NCI-H128 (cell line): ENCODE measurements at regions not wholly inside any gene's neighbourhood (a gene's known extent, or its start where the extent isn't known, plus 50 kb on each side); places are given as distances from the start of the nearest gene placed in this dataset.

Source experiments
- DNase-seq: peaks from one replicate; lab custom pipeline; 2025; ENCODE audit not compliant: unreplicated experiment; lab: John Stamatoyannopoulos, UW

DNA sequence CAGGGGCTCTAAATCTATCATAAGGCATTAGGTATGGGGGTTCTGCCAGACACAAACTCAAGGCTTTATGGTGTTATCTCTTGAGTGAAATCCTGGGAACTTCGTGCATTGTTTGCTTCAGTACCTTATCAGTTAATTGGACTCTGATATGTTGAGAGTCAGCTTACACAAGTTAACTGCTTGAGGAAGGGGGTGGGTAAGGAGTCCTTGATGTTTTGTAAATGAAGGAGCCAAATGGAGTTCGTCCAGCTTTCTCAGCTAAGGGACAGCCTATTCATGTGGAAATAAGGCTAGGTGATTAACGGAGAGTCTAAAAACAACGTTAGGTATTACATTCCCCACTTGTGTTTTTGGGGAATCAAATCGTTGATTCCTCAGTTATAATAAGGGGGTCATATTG, 157.4 kb downstream of the TRIM27 start:
- DNase-seq, result no peak

DNA sequence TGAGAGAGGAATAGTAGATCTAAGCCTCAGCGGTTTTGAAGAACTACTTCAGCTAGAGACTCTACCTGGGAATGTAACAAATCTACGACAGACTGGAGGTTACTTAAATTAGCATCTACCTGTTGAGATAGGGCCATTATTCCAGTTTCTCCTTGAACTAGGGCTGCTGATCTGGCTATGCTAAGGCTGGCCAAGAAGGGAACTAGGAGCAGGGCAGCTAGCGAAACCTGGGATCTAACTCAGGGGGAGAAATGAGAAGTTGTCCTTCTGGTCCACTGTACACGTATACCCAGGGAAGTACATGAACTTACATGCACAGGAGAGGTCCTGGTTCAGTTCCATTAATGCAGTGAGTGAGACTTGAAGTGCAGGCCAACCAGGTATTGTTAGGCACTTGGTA, 156.7 kb downstream of the TRIM27 start:
- no peak for DNase-seq

DNA sequence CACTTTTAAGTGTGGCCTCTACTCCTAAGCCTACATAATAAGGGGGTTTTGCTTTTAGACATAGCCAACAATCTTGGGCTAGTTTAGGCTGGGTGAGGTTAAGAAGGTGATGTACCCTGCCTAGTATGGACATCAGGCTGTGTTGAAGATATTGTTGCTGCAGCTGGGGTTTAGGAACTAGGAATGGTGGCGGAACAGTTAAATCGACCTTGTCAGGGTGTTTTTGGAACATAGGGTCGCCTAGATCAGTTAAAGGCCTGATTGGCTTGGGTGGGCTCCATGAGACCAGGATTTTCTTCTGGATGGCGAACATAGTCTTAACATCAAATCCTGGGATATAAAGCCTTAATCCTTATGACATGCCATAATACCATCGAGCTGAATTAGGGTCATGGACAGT, 156.1 kb downstream of the TRIM27 start:
- DNase-seq, result no peak

DNA sequence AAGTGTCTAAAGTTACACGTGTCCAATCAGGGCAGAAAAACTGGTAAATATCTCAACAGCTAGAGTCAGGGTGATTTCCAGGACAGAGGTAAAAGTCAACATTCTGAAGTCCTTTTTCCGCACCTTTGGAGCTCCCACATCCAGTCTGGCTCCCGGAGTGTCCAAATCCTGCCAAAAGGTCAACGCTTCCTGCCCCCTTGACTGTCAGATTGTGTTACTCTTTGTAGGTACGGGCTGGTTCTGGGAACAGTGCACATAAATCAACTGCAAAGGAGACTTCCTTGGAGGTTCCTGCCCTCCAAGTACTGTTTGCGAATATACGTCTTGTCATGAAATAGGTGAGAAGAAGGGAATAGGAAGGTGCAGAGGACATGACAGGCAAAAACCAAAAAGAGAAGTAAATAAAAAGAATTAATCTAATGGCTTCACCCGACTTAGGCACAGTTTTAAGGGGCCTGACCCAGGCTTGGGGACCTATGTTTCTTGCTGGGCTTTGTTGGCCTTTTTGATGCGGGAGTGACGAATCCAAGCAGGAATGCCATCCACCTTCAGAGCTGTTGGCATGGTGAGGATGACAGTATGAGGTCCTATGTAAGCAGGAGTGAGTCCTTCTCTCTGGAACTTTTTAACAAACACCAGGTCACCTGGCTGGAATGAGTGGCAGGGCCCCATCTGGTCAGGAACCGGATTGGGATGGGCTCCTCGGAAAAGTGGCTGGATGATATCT, 155.4 kb downstream of the TRIM27 start:
- no peak for DNase-seq

DNA sequence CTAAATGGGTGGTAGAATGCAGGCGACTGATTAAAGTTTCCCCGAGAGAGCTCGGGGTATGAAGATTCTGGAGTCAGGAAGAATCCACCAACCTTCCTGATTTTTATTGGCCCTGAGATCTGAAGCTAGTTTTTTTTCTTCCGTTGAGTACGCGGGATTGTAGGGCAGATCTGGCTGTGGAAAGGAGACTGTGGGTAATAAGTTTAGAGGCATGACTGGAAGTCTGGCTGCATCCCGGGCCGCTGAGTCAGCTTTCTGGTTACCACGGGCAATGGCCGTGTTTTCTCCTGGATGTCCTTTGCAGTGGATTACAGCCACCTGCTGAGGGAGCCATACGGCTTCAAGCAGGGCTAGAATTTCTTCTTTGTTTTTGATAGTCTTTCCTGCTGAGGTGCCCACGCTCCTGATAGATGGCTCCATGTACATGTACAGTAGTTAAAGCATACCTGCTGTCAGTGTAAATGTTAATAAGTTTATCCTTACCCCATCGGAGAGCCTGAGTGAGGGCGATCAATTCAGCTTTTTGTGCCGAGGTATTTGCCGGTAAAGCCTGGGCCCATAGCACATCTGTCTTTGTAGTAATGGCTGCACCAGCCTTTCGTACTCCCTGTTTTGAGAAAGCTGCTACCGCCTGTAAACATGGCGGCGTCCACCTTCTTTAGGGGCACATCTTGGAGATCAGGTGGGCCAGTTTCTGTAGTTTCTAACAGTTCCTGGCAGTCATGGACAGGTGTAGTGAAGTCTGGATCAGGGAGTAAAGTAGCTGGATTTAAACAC, 154.0 kb downstream of the TRIM27 start:
- no peak for DNase-seq

DNA sequence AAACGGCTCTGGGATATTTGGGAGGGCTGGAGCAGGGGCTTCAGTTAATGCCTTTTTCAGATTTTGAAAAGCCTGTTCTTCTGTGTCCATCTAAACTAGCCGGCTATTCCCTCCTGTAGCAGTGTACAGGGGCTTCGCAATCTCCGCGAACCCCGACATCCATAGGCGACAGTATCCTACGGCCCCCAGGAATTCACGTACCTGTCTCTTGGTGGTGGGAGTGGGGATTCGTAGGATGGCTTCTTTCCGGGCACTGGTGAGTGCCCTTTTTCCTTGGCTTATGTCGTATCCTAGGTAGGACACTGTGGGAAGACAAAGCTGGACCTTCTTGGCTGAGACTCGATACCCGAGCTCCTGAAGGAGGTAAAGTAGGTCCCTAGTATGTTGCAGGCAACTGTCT, 153.1 kb downstream of the TRIM27 start:
- DNase-seq, result no peak

DNA sequence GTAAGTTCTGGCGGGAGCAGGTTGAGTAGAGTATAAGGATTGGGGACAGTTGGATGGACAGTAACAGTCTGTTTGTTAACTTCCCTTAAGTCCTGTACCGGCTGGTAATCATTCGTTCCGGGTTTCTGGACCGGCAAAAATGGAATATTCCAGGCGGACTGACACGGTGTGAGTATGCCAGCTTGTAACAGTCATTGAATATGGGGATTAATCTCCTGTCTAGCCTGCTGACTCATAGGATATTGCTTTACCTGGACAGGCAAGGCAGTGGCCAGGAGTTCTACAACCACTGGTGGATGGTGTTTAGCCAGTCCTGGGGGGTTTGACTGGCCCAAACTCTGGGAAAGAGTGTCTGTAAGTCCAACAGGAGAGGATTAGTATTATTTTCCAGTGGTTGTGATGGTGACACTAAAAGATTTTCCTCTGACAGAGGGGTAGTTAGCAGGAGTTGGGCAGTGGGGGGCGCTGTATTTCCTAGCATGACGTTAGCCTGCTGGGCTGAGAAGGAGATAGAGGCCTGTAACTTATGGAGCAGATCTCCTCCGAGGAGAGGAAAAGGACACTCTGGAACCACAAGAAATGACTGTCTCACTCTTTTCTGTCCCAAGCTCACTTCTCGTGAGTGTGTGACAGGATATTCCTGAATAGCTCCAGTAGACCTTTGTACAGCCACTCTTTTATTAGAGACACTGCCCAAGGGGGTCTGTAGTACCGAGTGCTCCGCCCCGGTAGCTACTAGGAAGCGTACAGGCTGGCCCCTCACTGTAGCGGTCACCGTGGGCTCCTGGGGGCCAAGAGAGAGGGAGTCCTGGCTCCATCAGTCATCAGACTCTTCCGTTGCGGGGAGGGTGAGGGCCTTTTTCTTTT, 152.2 kb downstream of the TRIM27 start:
- no peak for DNase-seq

DNA sequence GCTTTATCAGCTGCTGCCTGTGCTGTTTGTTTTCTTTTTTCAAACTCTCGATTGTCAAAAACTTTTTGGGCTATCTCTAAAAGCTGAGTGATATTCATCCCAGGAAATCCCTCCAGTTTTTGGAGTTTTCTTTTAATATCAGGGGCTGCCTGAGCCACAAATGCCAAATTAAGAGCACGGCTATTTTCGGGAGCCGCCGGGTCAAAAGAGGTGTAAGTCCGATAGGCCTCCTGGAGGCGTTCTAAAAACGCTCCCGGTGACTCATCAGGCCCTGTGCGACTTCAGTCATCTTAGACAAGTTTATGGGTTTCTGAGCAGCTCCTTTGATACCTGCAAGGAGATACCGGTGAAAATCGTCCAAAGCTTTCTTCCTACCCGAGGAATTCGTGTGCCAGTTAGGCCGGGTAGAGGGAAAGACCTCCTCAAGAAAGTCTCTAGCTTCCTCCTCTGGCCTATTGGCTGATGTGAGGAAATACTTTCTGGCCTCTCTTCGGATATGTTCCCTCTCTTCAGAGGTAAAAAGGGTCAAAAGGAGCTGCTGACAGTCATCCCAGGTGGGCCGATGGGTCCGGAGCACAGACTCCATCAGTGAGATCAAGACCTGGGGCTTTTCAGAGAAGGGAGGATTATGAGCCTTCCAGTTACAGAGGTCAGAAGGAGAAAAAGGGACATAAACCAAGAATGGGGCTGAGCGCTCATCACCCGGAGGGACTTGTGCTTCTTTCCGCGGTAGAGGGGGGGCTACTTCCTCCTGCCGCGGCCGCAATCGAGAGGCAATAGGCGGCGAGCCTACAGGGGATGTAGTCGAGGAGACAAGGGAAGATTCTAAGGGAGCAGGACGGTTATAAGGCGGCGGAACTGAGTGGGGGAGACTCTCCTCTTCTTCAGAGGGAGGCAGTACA, 151.1 kb downstream of the TRIM27 start:
- no peak for DNase-seq

DNA sequence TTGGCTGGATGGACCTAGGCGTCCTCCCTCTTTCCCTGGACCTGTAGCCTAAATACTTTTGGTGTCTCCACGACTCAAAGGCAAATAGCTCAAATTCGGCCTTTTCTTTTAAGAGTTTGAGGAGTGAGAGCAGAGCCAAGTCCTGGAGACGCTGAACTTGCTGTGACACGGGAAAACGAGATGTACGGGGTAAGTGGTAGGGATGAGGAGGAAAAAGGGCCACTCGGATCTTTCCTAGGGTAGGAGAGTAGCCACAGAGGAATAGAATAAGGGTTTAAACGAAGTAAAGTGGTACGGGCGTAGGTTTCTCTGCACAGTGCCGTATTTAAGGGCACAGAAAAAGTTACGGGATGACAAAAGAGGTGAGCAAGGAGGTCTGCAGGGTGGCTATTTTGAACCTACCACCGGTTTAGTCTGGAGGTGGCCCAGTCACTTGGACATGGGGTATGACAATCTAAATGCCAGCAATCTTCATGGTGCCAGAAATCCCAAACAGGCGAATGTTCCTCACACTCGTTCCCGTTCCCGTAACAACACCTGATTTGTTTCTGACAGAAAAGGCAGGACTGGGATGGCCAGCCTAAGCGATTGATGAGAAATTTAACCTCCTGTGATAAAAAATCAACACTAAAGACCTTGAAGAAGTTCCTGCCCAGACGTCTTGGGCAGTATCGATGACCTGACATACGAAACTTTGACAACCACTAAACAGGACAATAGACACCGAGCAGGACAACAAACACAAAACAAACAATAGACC, 149.3 kb downstream of the TRIM27 start:
- no peak for DNase-seq

DNA sequence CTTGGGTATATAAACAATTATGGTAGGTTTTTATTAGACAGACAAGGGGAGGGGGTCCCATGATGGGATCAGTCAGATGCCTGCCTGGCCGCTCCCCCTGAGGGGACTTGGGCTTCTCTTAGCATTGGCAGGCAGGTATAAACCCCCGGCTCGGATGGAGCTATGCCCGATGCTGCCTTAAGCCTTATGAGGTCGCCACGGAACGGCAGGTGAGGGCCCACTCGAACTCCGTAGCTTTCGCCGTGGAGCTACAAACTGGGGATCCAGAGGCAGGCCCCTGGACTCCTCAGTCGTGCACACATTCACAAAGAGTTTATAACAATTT, 148.8 kb downstream of the TRIM27 start:
- no peak for DNase-seq

DNA sequence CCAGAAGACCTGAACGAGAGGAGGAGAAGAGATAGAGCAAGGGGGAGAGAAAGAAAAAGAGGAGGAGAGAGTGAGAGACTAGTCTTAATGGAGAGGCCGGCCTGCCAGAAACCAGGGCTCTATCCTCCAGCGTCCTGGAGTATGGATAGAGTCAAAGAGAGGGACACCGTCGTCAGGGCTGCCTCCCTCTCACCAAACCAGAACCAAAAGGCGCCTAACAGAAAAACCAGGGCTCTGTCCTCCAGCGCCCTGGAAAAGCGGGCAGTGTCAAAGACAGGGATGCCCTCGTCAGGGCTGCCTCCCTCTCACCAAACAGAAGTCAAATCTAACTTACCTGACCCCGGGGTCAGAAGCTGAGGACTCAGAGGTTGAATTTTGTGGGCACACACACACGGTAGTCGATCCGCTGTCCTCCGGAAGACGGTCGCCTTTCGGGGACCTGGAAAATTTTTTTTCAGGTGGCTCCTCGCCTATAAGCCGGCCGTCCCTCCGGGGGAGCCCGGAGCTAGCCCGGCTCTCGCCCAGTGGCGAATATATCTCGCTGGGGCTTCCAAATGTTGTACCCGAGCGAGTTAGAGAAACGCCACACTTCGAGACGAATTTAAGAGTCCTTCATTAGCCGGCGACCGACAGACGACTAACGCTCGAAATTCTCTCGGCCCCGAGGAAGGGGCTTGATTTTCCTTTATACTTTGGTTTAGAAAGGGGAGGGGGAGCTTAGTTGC, 148.2 kb downstream of the TRIM27 start:
- no peak for DNase-seq

DNA sequence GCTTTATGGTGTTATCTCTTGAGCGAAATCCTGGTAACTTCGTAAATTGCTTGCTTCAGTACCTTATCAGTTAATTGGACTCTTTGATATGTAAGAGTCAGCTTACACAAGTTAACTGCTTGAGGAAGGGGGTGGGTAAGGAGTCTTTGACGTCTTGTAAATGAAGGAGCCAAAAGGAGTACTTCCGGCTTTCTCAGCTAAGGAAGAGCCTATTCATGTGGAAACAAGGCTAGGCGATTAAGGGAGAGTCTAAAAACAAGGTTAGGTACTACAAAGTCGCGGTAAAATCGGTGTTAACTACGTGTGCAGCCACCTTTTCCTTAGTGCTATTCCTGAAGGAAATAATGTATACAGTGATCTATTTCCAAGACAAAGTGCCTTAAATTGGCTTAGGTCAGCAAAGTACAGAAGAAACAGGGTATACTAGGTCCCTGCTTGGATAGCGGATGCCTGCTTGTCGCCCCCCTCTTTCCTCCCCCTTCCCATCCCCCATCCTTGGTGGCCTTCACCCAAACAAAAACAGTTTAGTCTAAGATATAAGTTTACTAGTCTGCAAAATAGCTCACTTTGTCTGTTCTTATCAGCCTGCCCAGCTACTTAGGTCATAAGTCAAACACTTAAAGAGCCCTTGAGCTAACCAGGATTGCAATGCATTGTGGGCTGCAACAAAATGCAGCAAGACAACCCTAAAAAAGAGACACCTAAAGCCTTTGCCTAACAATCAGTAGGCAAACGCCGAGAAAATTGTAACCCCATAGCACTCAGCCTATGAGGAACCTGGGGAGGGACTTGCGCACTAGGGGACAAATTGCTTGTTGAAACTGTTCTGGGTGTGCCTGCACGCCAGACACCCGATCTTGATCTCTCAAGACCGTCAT, 147.3 kb downstream of the TRIM27 start:
- DNase-seq, result no peak

DNA sequence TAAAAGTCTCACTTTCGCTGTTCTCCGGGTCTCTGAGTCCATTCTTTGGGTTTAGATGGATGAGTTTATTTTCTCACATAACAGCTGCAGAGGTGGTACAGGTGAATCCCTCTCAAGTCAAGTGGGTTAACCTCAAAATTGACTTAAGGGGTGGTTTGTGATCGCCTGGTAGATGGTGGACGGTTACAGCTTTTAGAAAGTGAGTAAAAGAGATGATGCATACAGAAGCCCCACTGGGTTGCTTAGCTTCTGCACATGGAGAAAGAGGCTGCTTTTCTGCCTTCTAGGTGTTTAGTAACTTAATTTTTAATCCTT, 146.7 kb downstream of the TRIM27 start:
- no peak for DNase-seq

DNA sequence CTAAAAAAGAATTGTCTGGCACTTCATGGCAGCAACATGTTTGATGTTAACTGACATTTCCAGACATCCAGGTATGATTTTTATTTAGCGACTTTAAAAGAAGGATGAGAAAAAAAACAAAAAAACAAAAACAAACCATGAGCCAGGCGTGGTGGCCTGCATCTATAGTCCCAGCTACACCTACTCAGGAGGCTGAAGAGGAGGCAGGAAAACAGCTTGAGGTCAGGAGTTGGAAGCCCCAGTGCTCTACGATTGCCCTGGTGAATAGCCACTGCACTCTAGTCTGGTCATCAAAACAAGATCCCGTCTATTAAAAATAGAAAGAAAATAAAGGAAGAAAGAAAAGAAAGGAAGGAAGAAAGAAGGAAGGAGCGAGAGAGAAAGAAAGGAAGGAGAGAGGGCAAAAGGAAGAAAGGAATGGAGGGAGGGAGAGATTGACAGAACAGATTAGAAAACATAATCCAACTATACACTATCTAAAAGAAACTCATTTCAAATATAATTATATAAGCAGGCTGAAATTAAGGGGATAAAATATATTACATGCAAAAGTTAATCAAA, 141.6 kb downstream of the TRIM27 start:
- no peak for DNase-seq

DNA sequence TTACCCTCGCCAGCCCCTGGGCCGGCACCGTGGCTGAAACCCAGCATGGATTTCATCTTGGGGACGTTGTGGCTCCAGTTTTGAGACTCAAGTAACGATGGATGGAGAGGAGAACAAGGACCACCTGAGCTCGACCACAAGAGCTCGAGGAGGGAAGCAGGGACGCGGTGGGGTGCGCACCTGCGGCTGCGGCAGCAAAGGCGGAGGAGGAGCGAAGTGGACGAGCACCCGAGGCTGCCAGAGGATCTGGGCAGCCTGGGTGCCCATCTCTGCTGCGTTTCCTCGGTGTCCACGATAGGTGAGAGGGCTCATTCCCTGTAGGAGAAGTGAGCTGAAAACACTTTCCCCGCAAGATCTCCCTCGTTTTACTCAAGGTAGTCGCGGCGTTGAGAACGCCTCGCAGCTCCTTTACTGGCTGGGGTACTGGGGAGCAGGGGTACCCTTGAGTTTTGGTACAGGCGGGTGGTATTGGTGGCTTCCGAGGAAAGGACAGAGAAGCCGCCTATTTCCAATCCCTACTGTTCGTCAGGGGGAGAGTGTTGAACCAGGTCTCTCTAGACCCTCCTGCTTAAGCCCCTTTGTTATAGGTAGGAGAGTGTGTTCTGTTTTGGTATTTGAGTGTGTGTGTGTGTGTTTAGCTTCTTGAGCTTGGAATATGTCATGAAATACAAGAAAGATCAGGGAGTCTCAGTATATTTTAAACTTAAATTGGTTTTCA, 137.7 kb downstream of the TRIM27 start:
- DNase-seq, result no peak

DNA sequence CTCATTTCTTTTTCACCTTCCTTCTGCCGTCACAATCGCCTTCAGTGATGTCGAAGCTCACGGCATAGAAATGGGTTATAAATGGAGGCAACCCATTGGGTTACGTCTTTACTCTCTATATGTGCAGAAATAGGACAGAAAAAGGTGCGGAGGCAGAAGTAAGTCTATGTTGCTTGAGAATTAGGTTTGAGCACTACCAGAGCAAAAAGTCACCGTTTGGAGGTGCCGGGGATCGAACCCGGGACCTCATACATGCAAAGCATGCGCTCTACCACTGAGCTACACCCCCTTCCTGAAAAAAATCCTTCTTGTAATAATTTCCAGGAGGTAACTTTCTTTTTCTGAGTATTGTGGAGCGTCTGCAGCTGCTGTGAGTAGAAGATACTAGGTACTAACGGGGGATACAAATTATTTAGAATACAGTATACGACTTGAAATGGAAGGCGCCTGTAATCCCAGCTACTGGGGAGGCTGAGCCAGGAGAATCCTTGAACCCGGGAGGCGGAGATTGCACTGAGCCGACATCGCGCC, 134.2 kb downstream of the TRIM27 start:
- no peak for DNase-seq

DNA sequence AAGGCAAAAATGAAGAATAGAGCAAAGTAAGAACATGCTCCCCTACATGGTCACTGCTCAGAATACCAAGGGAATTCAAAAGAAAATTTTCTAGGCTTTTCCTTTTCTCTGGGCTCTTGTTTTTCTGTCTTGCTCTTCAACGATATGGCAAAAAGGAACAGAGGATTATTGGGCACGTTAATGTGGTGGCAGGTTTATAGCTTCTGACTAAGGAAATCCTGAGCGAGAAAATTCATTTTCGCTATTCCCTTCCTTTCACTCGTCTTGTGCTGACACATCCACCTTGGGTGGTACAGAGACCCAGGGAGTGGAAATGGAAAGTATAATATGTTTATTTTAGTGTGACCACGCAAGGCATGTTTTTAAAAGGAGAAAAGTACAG, 132.8 kb downstream of the TRIM27 start:
- no peak for DNase-seq
